ENCODE measurements at regions not wholly inside any gene's neighbourhood (a gene's known extent, or its start where the extent isn't known, plus 50 kb on each side); places are given as distances from the start of the nearest gene placed in this dataset.

DNA sequence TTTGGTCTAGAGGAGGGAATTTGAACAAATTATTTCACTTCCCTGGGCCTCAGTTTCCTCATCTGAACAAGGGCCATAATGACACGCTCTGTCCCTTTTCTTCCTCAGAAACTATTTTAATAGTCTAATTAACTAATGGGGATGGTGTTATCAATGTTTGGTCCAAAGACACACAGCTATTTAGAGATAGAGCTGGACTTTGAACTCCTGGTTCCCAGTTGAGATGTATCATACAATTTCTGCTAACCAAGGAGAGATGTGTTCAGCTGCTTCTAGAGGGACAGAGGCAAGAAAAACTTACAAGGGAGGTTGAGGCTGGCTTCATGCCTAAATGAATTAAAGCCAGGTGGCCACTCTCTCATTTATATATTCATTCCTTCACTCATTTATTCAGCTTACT is 90.6 kb upstream of the CLINT1 start:
- TF ChIP-seq, protein P1, sequence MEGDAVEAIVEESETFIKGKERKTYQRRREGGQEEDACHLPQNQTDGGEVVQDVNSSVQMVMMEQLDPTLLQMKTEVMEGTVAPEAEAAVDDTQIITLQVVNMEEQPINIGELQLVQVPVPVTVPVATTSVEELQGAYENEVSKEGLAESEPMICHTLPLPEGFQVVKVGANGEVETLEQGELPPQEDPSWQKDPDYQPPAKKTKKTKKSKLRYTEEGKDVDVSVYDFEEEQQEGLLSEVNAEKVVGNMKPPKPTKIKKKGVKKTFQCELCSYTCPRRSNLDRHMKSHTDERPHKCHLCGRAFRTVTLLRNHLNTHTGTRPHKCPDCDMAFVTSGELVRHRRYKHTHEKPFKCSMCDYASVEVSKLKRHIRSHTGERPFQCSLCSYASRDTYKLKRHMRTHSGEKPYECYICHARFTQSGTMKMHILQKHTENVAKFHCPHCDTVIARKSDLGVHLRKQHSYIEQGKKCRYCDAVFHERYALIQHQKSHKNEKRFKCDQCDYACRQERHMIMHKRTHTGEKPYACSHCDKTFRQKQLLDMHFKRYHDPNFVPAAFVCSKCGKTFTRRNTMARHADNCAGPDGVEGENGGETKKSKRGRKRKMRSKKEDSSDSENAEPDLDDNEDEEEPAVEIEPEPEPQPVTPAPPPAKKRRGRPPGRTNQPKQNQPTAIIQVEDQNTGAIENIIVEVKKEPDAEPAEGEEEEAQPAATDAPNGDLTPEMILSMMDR (conservative IDR thresholded peaks at IDR 0.05; ENCODE audit: low read depth, low read length) = no peak
- no peak for TF ChIP-seq EZH2 (IDR thresholded peaks at IDR 0.05; ENCODE audit: low read length, unreplicated experiment)

Data from PC-3 (cell line).